MM.1S (cell line): ENCODE measurements at regions not wholly inside any gene's neighbourhood (a gene's known extent, or its start where the extent isn't known, plus 50 kb on each side); places are given as distances from the start of the nearest gene placed in this dataset.

Experiments used
- EZH2 ChIP-seq: fragments of 300-600 bp; sonication (generic); optimal IDR thresholded peaks from 2 replicates; pipeline ENCODE3; 2017; ENCODE audit warnings: low read depth, mild to moderate bottlenecking, antibody characterized with exemption, low read length, mixed read lengths
- TF ChIP-seq, protein P1 (sequence below): fragments of 300-600 bp; sonication (generic); IDR thresholded peaks from 2 replicates; pipeline ENCODE4 v1.5.1; 2016; ENCODE audit warnings: antibody characterized with exemption, low read length, mixed read lengths

DNA sequence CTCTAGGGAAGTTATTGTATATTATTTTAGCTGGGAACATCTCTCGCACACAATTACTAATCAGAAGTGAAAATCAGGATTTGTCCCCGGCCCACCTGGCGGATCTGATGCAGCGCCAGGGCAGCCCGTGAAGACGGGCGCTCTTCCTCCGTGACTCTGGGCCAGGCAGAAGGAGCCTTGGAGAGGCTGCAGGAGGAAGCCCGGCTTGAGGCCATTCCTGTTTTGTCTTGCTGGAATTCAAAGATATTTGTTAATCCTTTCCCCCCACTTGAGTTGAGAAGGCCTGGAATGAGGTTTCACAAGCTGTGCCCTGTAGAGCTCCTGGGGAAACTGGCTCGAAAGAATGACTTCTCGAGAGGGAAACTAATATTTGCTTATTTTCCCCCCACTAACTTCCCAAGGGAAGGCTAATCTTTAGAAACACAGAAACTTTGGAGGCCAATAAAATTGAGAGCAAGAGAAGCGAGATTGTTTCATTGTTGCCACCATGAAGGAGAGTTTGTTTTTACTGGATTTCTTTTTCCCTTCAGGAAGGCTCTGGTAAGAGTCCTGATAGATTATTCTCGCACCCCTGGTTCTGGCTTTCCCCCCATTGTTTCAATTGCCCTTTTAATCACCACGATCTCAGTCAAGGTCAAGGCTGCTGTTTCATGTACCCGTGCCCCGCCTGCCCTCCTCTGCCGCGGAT lies 92.8 kb upstream of the SEPTIN5 start:
- TF ChIP-seq, protein P1, sequence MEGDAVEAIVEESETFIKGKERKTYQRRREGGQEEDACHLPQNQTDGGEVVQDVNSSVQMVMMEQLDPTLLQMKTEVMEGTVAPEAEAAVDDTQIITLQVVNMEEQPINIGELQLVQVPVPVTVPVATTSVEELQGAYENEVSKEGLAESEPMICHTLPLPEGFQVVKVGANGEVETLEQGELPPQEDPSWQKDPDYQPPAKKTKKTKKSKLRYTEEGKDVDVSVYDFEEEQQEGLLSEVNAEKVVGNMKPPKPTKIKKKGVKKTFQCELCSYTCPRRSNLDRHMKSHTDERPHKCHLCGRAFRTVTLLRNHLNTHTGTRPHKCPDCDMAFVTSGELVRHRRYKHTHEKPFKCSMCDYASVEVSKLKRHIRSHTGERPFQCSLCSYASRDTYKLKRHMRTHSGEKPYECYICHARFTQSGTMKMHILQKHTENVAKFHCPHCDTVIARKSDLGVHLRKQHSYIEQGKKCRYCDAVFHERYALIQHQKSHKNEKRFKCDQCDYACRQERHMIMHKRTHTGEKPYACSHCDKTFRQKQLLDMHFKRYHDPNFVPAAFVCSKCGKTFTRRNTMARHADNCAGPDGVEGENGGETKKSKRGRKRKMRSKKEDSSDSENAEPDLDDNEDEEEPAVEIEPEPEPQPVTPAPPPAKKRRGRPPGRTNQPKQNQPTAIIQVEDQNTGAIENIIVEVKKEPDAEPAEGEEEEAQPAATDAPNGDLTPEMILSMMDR: no peak
- TF ChIP-seq EZH2: no peak
